SH-SY5Y (cell line): ENCODE measurements at regions not wholly inside any gene's neighbourhood (a gene's known extent, or its start where the extent isn't known, plus 50 kb on each side); places are given as distances from the start of the nearest gene placed in this dataset.

ENCODE experiments used
- GATA2 ChIP-seq: IDR thresholded peaks from 2 replicates; pipeline ENCODE4 v1.6.1; 2011; ENCODE audit warnings: mild to moderate bottlenecking, low read depth, low read length
- GATA3 ChIP-seq: IDR thresholded peaks from 2 replicates; pipeline ENCODE4 v1.6.1; 2011; ENCODE audit warnings: low read depth, mild to moderate bottlenecking, low read length, moderate library complexity

DNA sequence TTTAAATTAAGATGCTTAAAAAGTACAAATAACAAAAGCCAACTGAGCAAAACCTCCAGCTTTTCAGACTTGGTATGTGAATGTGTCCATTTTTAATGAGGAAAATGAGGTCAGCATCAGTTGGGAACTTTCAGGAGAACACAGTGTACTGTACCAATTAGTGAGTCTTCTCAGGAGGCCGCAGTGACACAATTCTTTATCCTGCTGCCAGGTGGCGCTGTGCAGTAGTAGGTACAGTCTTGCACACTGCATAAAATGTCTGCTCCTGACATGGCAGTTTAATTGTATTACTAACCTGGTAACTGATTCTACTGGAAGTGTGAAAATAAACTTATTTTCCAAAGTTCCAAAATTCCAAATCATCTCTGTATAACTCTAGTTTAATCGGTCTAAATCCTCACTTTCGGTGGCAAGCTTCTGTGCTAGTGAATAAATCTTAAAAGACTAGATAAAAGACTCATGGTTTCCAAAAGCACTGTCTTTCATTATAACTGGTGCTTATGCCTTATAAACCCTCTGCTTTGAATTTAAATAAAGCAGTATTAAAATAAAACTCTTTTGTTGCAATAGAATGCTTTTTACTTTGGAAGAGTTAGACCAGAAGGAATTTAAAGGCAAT, 214.8 kb upstream of the MMS22L start:
- TF ChIP-seq GATA3 (no peak), GATA2 (no peak)
